ENCODE measurements at regions not wholly inside any gene's neighbourhood (a gene's known extent, or its start where the extent isn't known, plus 50 kb on each side); places are given as distances from the start of the nearest gene placed in this dataset.

DNA sequence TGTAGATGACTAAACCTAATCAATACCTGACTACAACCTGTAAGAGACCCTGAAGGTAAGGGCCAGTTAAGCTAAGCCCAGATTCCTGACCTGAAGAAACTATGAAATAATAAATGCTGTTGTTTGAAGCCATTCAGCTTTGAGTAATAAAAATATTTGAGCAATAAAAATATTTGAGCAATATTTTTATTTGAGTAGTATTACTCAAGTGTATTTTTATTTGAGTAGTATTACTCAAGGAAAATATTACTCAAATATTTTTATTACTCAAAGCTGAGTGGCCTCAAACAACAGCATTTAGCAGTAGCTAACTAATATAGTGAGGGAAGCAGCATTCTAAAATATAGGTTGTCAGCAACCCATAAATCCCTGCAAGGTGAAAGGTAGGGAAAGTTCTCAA lies 143.8 kb upstream of the RARB start:
- DNase-seq (ENCODE audit: low spot score), result no peak

GRCh38 chr3:25287291-25287884 lies 140.7 kb upstream of the RARB start:
- no peak for DNase-seq (ENCODE audit: low spot score)

DNA sequence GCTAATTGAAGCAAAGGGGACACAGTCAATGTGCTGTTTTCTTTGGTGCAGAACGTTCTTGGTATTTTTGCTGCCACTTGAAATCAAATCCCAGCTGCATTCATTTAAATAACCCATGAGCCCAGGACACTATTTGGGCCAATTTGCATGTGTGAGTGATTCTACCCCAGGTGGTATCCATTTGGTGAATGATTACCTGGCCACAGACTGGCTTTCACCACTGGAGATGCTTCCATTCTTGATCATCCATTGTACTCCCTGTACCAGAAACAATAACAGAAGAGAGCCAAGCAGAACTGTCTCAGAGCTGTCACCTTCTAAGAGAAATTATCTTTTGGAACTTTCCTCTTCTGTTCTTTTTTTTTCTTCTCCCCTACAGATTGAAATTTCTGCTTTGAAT lies 139.7 kb upstream of the RARB start:
- DNase-seq (ENCODE audit: low spot score), result no peak

GRCh38 chr3:25289156-25289555 lies 138.9 kb upstream of the RARB start:
- DNase-seq (ENCODE audit: low spot score), result no peak

- no peak for DNase-seq (ENCODE audit: low spot score)
Observed at GRCh38 chr3:25289663-25290062, 138.4 kb upstream of the RARB start.

DNA sequence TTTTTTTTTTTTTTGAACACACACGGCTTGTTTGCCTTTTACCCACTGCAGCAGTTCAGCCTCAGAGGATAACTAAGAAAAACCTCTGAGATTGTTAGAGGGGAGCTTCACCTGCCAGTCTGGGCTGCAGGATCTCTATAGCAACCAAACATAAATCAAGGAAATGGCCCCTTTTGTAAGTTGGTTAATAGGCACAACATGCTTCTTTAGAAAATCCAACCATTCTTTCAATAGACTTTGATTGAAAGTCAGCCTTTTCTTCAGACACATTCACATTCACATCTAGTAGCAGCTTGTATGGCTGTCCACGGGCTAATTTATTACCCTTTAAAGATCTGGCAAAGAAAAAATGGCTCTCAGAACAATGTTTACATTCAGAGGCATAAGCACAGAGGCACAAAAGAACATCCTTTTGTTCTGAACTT lies 136.6 kb upstream of the RARB start:
- no peak for DNase-seq (ENCODE audit: low spot score)

GRCh38 chr3:25292036-25292435 lies 136.0 kb upstream of the RARB start:
- no peak for DNase-seq (ENCODE audit: low spot score)

GRCh38 chr3:25292595-25292994 lies 135.5 kb upstream of the RARB start:
- DNase-seq (ENCODE audit: low spot score), result no peak

DNA sequence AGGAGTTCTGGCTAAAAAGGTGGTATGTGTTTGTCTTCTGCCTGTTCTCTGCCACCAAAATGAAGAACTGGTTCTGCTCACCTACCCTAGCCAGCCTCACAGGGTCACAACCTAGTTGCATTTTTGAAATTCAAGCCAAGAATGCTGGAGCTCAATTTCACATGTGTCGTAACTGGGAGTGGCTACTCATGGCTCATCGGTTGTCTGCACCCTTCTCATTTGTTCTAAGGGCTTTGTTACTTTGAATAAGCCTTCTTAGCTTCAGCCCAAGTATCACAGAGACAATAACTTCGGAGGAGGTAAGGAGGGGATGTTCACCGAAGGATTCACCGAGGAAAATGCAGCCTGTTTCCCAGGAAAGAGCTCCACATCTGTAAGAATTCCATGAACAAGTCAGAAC lies 134.3 kb upstream of the RARB start:
- DNase-seq (ENCODE audit: low spot score), result no peak

DNA sequence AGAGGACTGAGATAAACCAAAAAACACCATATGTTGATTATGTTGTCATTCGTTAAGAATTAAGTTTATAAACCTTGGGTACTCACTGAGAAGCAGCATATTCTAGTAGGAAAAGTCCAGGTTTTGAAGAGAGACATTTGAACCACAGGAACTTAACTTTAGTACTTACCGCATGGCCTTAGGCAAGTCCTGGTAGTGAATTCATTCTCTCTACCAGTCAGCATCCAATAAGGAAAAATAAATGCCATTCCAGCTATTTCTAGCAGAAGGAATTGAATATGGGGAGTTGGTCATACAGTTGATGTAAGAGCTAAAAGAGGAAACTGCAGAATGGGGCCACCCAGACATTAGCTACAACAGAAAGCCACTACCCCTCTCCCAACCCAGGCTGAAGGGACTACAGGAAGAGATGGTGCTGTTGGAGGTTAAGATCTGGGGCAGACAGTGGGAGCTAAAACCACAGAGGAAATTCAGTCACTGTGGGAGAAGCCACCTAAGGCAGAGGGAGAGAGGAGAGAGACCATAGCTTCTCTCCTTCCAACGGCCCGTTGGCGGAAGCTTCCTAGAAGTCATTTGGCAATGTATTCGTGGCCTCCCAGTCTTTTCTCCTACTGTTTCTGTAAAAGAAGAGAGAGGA lies 133.8 kb upstream of the RARB start:
- DNase-seq (ENCODE audit: low spot score), result no peak

DNA sequence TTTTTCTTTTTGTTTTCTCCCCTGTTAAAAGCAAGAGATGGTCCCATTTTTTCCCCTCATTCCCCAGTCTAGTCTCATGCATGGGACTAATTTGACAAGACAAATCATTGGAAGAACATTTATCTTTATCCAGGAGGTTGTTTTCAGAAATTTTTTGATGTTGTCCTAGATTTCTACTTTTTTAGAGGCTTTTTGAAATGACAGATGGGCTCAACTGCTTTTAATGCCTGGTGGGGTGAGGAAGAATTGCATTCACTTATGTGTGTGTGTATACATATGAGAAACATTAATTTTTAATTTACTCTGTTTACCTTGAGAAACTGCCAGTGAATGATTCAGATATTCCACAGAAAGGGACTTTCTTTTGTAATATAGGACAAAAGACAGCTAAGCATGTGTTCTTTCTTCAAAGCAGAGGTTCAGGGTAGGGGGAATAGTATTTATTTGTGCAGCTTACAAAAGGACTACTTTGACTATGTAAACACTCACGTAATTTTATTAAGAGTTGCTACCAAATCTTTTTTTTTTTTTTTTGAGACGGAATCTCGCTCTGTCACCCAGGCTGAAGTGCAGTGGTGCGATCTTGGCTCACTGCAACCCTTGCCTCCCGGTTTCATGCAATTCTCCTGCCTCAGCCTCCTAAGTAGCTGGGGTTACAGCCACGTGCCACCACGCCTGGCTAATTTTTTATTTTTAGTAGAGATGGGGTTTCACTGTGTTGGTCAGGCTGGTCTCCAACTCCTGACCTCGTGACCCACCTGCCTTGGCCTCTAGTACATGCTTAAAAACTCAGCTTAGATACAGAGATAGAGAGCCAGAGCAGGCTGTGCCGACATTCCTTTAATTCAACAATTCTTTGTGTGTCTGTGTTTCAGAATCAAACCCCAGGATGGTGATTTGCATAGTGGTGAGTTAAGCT lies 130.1 kb upstream of the RARB start:
- DNase-seq (ENCODE audit: low spot score), result no peak

GRCh38 chr3:25300141-25300540 lies 127.9 kb upstream of the RARB start:
- DNase-seq (ENCODE audit: low spot score), result no peak

DNA sequence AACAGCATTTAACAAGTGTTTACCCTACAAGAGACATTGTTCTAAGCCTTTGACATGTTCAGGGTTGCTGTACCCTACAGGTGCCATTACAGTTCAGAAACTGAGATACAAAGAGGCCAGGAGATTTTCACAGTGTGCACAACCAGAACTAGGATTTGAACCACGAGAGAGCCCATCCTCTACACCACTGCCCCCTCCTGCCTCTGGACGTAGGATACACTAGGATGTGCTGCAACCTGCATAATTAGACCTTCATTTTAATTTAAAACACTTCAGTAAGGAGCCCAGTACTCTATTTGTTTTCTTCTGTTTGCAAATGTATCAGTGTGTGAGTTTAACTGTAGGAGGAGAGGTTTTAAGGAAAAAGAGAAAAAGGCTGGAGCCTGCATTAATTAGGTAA lies 123.1 kb upstream of the RARB start:
- no peak for DNase-seq (ENCODE audit: low spot score)

GRCh38 chr3:25306066-25306465 lies 122.0 kb upstream of the RARB start:
- no peak for DNase-seq (ENCODE audit: low spot score)

- no peak for DNase-seq (ENCODE audit: low spot score)
Observed at GRCh38 chr3:25306705-25307104, 121.4 kb upstream of the RARB start.

- DNase-seq (ENCODE audit: low spot score), result no peak
Observed at GRCh38 chr3:25313286-25313685, 114.8 kb upstream of the RARB start.

- DNase-seq (ENCODE audit: low spot score), result no peak
Observed at GRCh38 chr3:25324954-25325655, 103.0 kb upstream of the RARB start.

GRCh38 chr3:25335356-25335755 lies 92.7 kb upstream of the RARB start:
- no peak for DNase-seq (ENCODE audit: low spot score)

DNA sequence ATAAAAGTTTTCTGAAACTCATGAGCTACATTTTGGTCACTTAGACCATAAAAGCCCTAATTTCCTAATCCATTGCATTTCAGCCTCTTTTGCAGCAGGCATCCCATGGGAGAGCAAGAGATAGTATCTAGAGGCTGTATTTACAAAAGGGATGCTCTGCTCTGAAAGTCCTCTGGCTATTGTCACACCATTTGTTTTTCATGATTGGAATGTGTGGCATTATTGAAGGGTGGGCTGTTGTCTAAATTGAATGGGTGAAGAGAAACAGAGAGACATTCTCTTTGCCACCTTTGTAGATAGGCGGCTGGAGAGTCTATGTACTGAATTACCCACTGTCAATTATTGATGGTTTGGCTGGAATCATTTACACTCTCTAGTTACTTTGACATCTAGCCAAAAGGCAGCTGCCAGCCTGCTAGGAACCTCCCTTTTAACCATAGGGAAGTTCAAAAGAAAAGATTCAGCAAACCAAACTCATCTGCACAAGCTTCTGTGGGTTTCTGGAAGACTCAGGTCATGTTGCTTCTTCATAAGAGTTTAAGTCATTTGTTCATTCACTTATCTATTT lies 89.8 kb upstream of the RARB start:
- peak; percentile 93 for DNase-seq (ENCODE audit: low spot score)

DNA sequence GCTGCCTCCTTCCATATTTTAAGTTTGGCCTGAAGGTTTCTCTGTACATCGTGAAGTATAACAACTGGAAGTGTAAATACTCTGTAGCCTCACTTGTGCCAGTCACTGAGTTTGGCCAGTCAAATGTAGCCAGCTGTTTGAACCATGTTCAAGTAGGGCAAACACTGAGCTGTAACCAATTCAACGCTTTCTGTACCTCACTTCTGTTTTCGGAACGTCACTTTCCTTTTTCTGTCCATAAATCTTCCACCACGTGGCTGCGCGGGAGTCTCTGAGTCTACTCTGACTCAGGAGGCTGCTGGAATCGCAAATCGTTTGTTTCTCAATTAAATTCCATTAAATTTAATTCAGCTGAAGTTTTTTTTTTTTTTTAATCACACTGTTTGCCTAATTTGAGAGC lies 88.8 kb upstream of the RARB start:
- peak; percentile 39 for DNase-seq (ENCODE audit: low spot score)

DNA sequence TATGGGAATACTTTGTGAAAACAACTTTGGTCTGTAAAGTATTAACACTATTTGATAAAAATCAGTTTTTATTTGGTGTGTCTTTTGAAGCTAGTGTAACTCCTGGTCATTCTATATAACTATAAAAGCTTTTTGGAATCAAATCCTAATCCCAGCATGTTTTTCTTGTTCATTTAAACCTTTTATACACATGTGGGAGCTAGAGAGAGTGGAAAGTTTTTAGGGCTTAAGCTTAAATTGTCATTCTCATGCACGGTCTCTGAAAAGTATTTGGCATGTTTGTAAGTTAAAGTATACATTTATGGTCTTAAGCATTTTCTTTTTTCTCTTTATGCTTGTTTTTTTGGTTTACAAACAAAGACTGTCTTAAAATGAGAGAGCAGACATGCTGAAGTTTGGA lies 83.4 kb upstream of the RARB start:
- no peak for DNase-seq (ENCODE audit: low spot score)

GRCh38 chr3:25349095-25349494 lies 79.0 kb upstream of the RARB start:
- DNase-seq (ENCODE audit: low spot score), result no peak
